GM19043 (cell line): ENCODE measurements at regions not wholly inside any gene's neighbourhood (a gene's known extent, or its start where the extent isn't known, plus 50 kb on each side); places are given as distances from the start of the nearest gene placed in this dataset.
"Not testable (repeated sequence)": the region's sequence is repeated elsewhere in the genome, so short reads cannot be mapped to it uniquely, and the experiment has no call there.

Experiments used
- ATAC-seq: cut with Tn5 transposase; IDR thresholded peaks from one replicate; pipeline ENCODE4 v1.9.1; 2021; ENCODE audit warnings: low read depth; ENCODE audit not compliant: unreplicated experiment

DNA sequence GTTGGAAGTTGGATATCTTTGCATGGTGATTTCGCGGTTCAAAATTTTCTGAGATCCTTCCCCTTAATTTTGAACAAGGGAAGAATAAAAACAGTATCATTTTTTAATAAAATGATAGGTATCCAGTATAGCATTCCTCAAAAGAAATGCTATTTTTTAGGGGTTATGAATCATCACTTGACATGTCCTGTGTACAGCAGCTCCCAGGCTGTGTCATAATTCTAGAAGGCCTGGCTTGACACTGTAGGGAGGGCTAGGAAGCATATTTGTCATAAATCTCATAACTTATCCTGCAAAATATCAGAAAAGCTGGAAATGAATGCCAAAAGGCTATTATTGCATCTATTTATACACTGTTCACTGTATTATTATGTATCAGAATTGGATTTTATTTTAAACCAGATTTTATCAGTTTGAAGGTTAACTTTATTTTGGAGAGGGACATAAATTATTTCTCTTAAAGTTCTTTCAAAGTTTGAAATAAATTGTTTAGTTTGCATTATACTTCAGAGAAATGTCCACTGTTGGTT lies 539.1 kb upstream of the ROBO2 start:
- ATAC-seq: no peak

DNA sequence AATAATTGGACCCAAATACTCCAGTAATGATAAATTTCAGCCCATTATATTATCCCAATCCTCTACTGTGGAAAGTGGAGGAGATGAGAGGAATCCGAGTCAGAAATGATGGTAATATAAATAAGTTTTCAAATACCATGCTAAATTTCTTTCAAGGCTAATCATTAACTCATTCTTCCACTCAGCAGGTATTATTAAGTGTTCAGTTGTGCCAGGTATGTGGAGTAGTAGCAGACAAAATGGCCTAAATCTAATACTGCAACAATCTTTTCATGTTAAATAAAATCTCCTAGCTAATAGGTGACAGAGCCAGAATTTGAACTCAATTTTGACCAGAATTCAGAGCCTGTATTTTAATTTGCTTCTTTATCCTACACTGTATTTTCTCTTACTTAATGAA lies 538.6 kb upstream of the ROBO2 start:
- ATAC-seq: no peak

- no peak for ATAC-seq
Observed at GRCh38 chr3:76502076-76502475, 537.8 kb upstream of the ROBO2 start.

- ATAC-seq: no peak
Observed at GRCh38 chr3:76505202-76505845, 534.6 kb upstream of the ROBO2 start.

GRCh38 chr3:76509179-76509830 lies 530.6 kb upstream of the ROBO2 start:
- no peak for ATAC-seq

- ATAC-seq: no peak
Observed at GRCh38 chr3:76514836-76515235, 525.1 kb upstream of the ROBO2 start.

GRCh38 chr3:76523337-76523736 lies 516.6 kb upstream of the ROBO2 start:
- ATAC-seq: no peak

- ATAC-seq: no peak
Observed at GRCh38 chr3:76525726-76526125, 514.2 kb upstream of the ROBO2 start.

DNA sequence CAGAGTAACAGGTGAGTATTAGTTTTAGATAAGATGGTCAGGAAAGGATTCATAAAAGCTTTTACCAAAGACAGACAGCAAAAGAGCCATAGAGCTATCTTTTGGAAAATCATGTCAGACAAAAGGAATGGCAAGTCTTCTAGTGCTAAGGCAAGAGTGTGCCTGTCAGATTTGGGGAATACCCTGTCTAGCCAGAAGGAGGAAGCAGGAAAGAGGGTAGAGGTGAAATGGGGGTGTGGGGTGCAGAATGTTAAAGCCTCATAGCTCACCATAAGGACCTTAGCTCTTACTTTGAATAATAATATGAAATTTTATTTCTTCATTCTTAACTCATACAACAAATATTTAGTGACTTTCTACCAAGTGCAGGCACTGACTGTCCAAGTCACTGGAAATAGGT lies 512.1 kb upstream of the ROBO2 start:
- no peak for ATAC-seq

GRCh38 chr3:76532158-76532822 lies 507.6 kb upstream of the ROBO2 start:
- no peak for ATAC-seq

DNA sequence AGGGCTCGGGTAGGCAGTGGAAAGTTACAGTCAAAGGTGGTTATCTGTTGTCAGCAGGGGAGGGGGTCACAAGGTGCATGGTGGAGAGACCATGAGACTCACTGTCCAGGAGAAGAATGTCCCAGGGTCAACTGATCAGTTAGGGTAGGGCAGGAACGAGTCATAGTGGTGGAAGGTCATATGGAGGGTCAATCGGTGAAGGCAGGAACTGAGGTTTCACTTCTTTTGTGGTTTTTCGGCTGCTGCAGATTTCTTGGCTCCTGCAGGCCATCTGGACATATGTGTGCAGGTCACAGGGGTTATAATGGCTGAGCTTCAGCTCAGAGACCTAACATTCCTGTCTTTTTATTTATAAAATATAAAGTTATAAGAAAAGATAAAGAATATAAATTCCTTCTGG lies 506.2 kb upstream of the ROBO2 start:
- not testable (repeated sequence) for ATAC-seq

DNA sequence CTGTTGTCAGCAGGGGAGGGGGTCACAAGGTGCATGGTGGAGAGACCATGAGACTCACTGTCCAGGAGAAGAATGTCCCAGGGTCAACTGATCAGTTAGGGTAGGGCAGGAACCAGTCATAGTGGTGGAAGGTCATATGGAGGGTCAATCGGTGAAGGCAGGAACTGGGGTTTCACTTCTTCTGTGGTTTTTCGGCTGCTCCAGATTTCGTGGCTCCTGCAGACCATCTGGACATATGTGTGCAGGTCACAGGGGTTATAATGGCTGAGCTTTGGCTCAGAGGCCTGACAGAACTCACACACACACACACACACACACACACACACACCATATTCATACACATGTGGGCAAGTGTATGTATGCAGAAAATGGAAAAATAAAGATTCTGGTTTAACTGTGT lies 502.0 kb upstream of the ROBO2 start:
- ATAC-seq: not testable (repeated sequence)

- ATAC-seq: no peak
Observed at GRCh38 chr3:76547674-76548073, 492.2 kb upstream of the ROBO2 start.

GRCh38 chr3:76550522-76551201 lies 489.2 kb upstream of the ROBO2 start:
- no peak for ATAC-seq

GRCh38 chr3:76551739-76552138 lies 488.2 kb upstream of the ROBO2 start:
- ATAC-seq: no peak

DNA sequence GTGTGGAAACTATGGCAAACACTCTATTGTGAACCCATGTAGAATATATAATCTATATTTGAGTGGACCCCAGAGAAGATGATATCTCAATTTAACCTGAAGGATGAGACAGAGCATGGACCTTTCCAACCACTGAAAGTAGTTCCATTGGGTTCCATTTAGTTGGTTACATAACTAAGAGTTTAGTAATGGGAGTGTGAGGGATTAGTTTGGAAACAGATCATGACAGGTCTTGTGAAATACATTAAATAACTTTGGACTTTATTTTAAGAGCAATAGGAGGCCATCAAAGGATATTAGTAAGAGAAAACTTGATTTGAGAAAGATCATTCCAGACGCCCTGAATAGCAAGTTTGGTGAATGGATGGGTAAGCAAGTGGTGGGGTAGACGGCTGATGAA lies 487.2 kb upstream of the ROBO2 start:
- ATAC-seq: no peak

- ATAC-seq: no peak
Observed at GRCh38 chr3:76554707-76555106, 485.2 kb upstream of the ROBO2 start.

- no peak for ATAC-seq
Observed at GRCh38 chr3:76561494-76562236, 478.2 kb upstream of the ROBO2 start.

GRCh38 chr3:76565496-76566210 lies 474.2 kb upstream of the ROBO2 start:
- no peak for ATAC-seq

- no peak for ATAC-seq
Observed at GRCh38 chr3:76566211-76566534, 473.7 kb upstream of the ROBO2 start.
